ENCODE measurements at regions not wholly inside any gene's neighbourhood (a gene's known extent, or its start where the extent isn't known, plus 50 kb on each side); places are given as distances from the start of the nearest gene placed in this dataset.

- no peaks in the 10 kb centered on the region for H3K79me2 ChIP-seq (ENCODE audit: insufficient read depth, low read length)
- H3K36me3 ChIP-seq (ENCODE audit: insufficient read depth, low read length) = no peaks in the 10 kb centered on the region
- H3K4me1 ChIP-seq (ENCODE audit: insufficient read depth, low read length, severe bottlenecking) = no peaks in the 10 kb centered on the region
- TF ChIP-seq EZH2 (IDR thresholded peaks at IDR 0.05; ENCODE audit: borderline replicate concordance, low read length) (no peak), CTCF (IDR thresholded peaks at IDR 0.05; ENCODE audit: low read length) (no peak)
- no peak overlapping the region for H3K4me2 ChIP-seq (ENCODE audit: low read length)
- H3K9me2 ChIP-seq (ENCODE audit: low read depth, low read length) = no peaks in the 10 kb centered on the region
- no peak overlapping the region for H3K9ac ChIP-seq (ENCODE audit: low read length)
- no peaks in the 10 kb centered on the region for H3F3A ChIP-seq (ENCODE audit: insufficient read depth, low read length)
- no peaks in the 10 kb centered on the region for H3K9me3 ChIP-seq (ENCODE audit: low read length)
- H2AFZ ChIP-seq (ENCODE audit: low read length) = no peak overlapping the region
- H3K27ac ChIP-seq (ENCODE audit: low read depth, low read length, poor library complexity, severe bottlenecking) = no peak overlapping the region
- no peak overlapping the region for H3K4me3 ChIP-seq (ENCODE audit: low read depth, low read length, poor library complexity, severe bottlenecking)
- H4K20me1 ChIP-seq (ENCODE audit: insufficient read depth, low read length) = no peaks in the 10 kb centered on the region
- no peaks in the 10 kb centered on the region for H3K27me3 ChIP-seq (ENCODE audit: insufficient read depth, low read length)
Measured at GRCh38 chr1:55716610-55717009, 501.4 kb upstream of the USP24 start.

- H2AFZ ChIP-seq (ENCODE audit: low read length) = no peak overlapping the region
- H3K9ac ChIP-seq (ENCODE audit: low read length) = no peak overlapping the region
- no peaks in the 10 kb centered on the region for H3K79me2 ChIP-seq (ENCODE audit: insufficient read depth, low read length)
- H3K27me3 ChIP-seq (ENCODE audit: insufficient read depth, low read length) = no peaks in the 10 kb centered on the region
- H3K36me3 ChIP-seq (ENCODE audit: insufficient read depth, low read length) = no peaks in the 10 kb centered on the region
- no peak overlapping the region for H3K27ac ChIP-seq (ENCODE audit: low read depth, low read length, poor library complexity, severe bottlenecking)
- no peak overlapping the region for H3K4me3 ChIP-seq (ENCODE audit: low read depth, low read length, poor library complexity, severe bottlenecking)
- H3K9me3 ChIP-seq (ENCODE audit: low read length) = no peaks in the 10 kb centered on the region
- no peaks in the 10 kb centered on the region for H3K9me2 ChIP-seq (ENCODE audit: low read depth, low read length)
- H3K4me1 ChIP-seq (ENCODE audit: insufficient read depth, low read length, severe bottlenecking) = no peaks in the 10 kb centered on the region
- no peaks in the 10 kb centered on the region for H3F3A ChIP-seq (ENCODE audit: insufficient read depth, low read length)
- TF ChIP-seq CTCF (IDR thresholded peaks at IDR 0.05; ENCODE audit: low read length) (no peak), EZH2 (IDR thresholded peaks at IDR 0.05; ENCODE audit: borderline replicate concordance, low read length) (no peak)
- no peak overlapping the region for H3K4me2 ChIP-seq (ENCODE audit: low read length)
- no peaks in the 10 kb centered on the region for H4K20me1 ChIP-seq (ENCODE audit: insufficient read depth, low read length)
Measured at GRCh38 chr1:55716151-55716550, 501.0 kb upstream of the USP24 start.

- Histone ChIP-seq H2AFZ (ENCODE audit: low read length) (no peak overlapping the region), H3K4me2 (ENCODE audit: low read length) (no peak overlapping the region), H3F3A (ENCODE audit: insufficient read depth, low read length) (no peaks in the 10 kb centered on the region), H3K27ac (ENCODE audit: low read depth, low read length, poor library complexity, severe bottlenecking) (no peak overlapping the region), H4K20me1 (ENCODE audit: insufficient read depth, low read length) (no peaks in the 10 kb centered on the region), H3K9ac (ENCODE audit: low read length) (no peak overlapping the region), H3K27me3 (ENCODE audit: insufficient read depth, low read length) (no peaks in the 10 kb centered on the region), H3K9me3 (ENCODE audit: low read length) (no peaks in the 10 kb centered on the region), H3K9me2 (ENCODE audit: low read depth, low read length) (no peaks in the 10 kb centered on the region), H3K79me2 (ENCODE audit: insufficient read depth, low read length) (no peaks in the 10 kb centered on the region), H3K4me3 (ENCODE audit: low read depth, low read length, poor library complexity, severe bottlenecking) (no peak overlapping the region), H3K4me1 (ENCODE audit: insufficient read depth, low read length, severe bottlenecking) (no peaks in the 10 kb centered on the region), H3K36me3 (ENCODE audit: insufficient read depth, low read length) (no peaks in the 10 kb centered on the region)
- no peak for TF ChIP-seq CTCF (IDR thresholded peaks at IDR 0.05; ENCODE audit: low read length)
Measured at GRCh38 chr1:55714230-55714629, 499.1 kb upstream of the USP24 start.
